HG03103 (cell line): ENCODE measurements at regions not wholly inside any gene's neighbourhood (a gene's known extent, or its start where the extent isn't known, plus 50 kb on each side); places are given as distances from the start of the nearest gene placed in this dataset.
"Not testable (repeated sequence)": the region's sequence is repeated elsewhere in the genome, so short reads cannot be mapped to it uniquely, and the experiment has no call there.

Experiments
- ATAC-seq: cut with Tn5 transposase; IDR thresholded peaks from one replicate; pipeline ENCODE4 v1.9.1; 2021; ENCODE audit warnings: low read depth; ENCODE audit not compliant: unreplicated experiment

DNA sequence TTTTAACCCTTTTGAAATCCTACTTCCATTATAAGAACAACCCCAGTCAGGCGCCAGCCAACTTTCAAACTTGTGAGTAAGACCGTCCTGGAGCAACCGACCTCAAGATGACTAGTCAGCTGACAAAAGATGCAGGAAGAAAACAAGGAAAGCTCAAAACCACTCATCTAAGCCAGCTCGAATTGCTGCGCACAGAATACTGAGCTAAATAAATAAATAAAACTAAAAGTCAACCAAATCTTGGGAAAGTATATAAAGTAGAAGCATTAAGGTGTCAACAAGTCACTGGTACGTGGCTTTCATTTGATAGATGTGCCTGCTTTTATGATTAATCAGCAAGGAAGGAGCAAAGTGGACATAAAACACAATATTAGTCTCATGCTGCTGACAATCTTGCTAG is 1269.8 kb downstream of the XPNPEP1 start:
- no peak for ATAC-seq

DNA sequence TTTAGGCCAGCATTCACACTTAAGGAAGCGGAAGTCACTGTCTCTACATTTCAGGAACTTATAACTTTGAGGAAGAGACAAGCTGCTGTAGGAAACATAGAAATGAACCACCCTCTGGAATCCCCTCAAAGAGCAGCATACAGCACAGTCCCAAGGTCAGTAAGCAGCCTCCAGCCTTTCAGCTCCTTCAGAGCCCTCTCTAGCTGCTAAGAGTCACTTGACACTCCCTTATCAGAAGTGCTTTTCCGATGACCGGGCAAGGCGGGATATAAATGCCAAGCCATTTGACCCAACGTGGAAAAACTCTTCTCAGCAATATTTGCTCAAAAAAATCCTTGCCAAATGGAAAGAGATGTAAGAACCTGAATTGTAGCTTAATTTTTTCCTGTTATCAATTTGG is 1284.3 kb downstream of the XPNPEP1 start:
- no peak for ATAC-seq

DNA sequence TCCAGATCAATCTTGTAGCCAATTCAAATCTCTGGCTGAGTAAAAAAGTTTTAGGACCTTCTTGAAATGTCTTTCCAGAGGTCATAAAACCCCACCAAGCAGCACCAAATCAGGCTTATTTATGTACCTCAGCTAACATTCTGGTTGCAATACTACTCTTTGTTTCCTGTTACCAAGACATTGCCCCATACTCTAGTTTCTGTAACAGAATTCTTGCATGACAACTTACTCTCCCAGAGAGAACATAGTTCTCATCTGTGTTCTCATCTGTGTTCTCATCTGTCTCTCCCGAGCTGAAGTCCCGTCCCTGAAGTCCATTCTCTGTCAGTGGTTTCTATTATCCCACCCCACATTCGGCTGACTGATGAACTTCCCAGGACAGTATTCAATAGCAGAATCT is 1285.1 kb downstream of the XPNPEP1 start:
- ATAC-seq: no peak

DNA sequence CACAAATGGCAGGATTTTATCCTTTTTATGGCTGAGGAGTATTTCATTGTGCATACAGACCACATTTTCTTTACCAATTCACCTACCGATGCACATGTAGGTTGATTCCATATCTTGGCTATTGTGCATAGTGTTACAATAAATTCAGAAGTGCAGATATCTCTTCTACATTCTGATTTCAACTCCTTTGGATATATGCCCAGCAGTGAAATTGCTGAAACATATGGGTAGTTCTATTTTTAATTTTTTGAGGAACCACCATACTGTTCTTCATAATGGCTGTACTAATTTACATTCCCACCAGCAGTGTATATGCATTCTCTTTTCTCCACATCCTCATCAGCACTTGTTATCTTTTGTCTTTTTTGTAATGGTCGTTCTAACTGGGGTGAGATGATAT is 1290.3 kb downstream of the XPNPEP1 start:
- ATAC-seq: no peak

DNA sequence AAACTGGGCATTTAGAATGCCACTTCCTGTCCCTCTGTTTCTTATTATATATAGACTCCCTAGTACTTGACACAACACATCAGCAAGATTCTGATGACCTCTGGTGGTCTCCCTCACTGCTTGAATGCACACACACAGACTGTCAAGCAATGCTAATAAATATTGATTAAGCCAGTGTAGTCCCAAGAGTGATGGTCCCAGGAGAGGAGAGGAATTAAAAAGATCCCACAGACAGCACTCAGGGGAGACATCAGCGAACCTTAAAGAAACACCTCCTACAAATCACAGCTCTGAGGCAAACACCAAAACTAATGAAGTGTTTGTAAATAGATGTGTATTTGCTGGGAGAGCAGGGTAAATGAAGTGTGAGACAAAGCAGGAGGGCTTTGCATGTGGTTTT is 1291.2 kb downstream of the XPNPEP1 start:
- ATAC-seq: peak; percentile 10

DNA sequence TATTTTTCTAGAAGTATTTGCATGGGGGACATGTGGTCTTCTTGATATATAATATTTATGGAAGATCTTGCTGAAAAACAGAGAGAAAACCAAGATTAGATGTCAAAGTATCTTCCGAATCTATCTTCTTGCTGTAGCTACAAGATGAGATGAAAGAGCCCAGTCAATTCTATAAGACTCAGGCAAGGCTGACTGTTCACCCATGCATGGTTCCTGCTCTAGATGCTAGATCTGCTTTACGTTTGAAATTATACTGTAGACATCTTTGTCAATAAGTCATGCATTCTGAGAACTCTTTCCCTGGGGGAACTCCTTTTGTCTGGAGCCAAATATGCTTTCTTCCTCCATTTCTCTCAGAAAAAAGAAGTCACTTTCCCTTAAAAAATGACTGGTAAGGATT is 1292.0 kb downstream of the XPNPEP1 start:
- peak; percentile 95 for ATAC-seq

DNA sequence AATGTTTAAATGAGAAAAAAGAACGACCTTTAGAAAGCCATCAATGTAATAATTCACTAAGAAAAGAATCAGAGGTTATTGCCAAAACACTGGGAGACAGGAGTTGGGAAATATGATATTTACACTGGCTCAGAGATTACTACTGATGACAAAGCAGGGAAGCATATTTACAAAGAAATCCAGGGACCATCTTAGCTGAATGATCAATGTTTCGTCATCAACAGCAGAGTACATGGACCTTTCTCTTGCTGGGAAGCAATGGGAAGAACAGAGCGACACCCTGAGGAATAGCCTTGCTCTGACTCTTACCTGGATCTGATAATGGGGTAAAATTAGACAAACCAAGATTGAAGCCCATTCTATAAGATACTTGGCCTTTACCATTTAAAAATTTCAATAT is 1293.5 kb downstream of the XPNPEP1 start:
- ATAC-seq: no peak

DNA sequence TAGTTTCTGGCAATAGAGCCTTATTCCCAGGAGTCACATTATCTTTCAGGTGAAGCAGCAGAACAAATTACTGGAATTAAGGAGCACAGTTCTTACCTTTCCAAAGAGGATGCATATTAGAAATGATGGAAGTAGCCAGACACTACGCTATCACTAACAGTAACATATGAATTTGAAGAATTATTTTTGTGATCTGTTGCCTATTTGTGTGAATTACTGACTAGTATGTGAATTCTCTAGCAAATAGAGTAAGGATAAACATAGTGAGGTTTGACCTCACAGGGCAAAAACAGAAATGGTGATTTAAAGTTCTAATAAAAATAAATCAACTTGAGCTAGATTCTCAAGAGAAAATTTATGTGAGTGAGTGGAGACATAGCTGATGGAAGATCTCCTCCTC is 1299.3 kb downstream of the XPNPEP1 start:
- ATAC-seq: no peak

DNA sequence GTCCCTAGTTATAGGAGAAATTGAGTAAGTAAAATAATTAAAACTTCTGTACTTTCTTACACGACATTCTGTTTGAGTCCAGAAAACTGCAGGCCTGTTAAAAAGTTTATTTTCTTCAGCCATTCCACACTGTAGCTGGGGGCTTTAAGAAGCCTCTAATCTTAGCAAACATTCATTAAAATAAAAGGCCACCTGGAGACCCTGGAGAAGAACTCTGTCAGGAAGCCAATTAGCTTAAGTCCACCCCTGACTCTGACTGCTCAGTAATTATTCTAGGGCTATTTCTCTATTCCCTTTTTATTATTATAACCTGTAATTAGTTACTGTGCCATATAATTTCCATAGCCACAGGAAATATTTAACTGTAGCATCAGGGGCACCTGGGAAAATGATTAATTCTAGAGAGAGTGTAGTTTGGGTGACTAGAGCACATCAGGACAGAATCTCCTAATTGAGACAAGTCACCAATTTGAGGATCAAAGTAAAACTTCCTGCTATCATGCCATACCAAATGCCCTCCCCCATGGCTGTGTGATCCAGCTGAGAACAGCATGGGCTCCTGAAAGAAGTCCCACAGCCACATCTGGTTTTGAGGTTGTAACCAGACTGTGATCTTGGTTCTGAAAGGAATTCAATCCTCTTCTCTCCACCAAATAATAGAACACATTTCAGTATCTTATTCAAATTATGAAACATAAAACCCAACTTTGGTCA is 1302.3 kb downstream of the XPNPEP1 start:
- no peak for ATAC-seq

DNA sequence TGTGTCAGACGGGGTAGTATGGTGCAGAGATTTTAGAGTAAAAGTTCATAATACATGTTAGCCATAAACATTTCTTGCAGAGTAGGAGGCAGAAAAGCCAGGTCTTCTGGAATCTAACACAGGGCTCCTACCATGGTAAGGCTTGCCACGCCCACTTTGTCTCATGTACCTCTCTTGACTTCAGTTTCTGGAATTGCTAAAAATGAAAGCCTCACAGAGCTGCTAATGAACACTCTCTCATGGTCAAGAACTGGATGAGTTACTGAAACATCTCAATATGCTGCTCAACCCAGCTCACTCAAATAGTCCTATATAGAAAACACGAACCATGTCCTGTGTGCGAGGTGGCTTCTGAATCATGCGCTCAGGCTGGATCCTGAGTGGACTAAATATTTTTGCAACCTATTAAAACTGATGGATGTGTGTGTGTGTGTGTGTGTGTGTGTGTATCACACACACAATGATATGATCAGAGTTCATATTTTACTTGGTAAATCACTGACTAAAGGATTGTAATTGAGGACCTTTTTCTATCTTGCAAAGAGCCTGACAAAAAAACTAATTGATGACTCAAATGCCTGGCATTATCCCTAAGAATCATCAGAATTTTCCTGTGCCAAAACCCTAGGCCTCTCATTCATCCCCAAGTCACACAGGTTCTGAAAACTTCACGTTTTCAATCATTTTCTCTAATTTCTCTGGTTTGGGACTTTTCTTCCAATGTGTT is 1306.6 kb downstream of the XPNPEP1 start:
- no peak for ATAC-seq

DNA sequence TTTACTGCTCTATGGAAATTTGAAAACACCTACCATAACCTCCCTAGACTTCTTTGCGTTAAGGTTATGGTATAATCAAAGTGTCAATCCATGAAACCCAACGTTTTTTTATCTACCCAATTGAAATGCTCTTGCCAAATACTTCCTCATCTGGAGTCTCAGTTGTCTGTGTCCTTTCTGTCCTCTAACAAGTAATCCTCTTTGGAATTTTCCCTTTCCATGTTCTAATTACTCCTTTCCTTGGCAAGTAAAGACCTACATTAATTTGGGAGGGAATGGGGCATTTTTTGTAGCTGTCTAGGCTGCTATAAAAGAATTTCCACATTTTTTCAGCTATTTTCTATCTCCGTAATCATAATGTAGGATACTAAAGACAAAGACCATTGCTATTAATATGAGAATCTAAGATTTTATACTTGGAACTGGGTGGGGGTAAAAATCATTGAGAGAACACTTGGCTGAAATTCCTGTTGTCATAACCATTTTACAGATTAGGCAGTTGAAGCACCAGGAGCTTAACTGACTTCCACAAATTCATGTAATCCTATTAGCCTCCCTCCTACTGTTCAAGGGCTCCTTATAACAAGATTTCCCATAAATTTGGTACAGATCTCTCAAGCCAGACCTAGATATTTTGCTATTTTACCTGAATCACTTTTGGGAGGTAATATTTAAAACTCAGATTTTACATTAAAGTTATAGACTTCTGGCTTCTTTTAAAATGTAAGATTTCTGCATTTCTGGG is 1307.6 kb downstream of the XPNPEP1 start:
- no peak for ATAC-seq

DNA sequence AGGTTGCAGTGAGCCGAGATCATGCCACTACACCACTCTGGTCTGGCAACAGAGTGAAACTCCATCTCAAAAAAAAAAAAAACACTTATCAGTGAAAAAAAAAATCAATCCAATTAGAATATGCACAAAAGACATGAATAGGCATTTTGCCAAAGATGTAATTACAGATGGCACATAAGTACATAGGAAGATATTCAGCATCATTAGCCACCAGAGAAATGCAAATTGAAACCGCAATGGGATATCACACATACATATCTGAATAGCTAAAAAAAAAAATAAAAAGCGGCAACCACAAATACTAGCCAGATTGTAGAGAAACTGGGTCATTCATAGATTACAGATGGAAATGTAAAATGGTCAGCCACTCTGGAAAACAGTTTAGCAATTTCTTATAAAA is 1310.8 kb downstream of the XPNPEP1 start:
- ATAC-seq: no peak

DNA sequence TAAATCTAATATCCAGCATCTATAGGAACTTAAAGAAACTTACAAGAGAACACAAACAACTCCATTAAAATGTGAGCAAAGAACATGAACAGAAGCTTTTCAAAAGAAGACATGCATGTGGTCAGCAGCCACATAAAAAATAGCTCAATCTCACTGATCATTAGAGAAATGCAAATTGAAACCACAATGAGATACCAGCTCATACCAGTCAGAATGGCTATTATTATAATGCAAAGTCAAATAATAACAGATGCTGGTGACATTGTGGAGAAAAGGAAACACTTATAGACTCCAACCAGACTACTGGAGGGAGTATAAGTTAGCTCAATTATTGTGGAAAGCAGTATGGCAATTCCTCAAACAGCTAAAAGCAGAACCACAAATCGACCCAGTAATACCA is 1314.5 kb downstream of the XPNPEP1 start:
- ATAC-seq: no peak

DNA sequence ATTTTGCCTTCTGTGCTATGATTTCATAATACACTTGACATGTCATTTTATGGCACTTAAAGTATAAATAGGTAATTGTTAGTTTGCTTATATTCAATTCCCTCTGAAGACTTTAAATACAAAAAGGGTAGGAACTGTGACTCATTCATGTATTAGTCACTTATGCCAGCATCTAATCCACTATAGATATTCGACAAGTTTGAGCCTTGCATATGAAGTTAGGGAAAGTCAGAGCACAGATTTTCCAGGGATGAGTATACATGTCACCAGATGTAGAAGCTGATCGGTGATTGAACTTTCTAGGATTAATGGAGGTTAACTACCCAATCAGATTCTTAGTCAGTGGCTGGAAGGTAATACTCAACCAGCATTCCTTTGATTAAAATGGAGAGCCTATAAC is 1321.5 kb downstream of the XPNPEP1 start:
- no peak for ATAC-seq

DNA sequence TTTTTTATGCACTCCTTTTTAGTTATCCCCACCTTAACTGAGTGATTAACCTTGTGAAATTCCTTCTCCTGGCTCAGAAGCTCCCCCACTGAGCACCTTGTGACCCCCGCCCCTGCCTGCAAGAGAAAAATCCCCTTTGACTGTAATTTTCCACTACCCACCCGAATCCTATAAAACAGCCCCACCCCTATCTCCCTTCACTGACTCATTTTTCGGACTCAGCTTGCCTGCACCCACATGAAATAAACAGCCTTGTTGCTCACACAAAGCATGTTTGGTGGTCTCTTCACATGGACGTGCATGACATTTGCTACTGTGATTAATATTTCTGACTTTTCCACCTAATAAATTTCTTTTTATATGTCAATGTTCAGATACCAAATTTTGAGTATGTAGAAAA is 1322.8 kb downstream of the XPNPEP1 start:
- ATAC-seq: not testable (repeated sequence)

DNA sequence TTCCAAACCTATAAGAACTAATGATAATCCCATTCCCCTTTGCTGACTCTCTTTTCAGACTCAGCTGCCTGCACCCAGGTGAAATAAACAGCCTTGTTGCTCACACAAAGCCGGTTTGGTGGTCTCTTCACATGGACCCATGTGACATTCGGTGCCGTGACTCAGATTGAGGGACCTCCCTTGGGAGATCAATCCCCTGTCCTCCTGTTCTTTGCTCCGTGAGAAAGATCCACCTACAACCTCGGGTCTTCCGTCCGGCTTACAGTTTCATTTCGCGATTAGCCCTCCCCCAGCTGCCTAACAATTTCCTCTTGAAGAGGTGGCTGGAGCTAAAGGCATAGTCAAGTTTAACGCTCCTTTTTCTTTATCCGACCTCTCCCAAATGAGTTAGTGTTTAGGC is 1324.0 kb downstream of the XPNPEP1 start:
- not testable (repeated sequence) for ATAC-seq

DNA sequence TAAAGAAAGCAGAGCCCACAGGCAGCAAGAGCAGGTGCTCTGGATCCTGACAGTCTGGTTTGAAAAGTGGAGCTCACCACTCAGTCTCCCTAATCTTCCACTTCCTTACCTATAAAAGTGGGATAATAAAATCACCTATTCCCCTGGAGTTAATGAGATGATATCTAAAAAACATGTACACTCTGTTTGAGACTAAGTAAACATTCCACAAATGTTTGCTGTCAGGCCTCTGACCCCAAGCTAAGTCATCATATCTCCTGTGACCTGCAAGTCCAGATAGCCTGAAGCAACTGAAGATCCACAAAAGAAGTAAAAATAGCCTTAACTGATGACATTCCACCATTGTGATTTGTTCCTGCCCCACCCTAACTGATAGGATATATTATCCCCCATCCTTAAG is 1324.5 kb downstream of the XPNPEP1 start:
- no peak for ATAC-seq

DNA sequence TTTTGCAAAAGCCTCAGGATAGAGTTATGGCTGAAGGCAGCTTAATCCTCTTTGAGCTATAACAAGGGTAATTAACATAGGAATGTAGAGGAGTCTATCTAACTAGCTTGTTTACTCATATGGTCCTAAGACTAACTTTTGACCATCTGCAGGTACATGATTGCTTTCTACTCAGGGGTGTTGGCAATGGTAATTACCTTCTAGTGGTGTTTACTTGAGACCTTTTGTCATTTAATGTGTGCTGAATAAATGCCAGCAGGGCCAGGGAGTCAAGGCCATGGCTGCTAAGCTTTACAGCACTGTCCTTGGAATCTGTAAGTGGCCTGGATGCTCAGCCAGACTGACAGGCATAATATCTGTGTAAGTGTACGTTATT is 1325.0 kb downstream of the XPNPEP1 start:
- no peak for ATAC-seq

DNA sequence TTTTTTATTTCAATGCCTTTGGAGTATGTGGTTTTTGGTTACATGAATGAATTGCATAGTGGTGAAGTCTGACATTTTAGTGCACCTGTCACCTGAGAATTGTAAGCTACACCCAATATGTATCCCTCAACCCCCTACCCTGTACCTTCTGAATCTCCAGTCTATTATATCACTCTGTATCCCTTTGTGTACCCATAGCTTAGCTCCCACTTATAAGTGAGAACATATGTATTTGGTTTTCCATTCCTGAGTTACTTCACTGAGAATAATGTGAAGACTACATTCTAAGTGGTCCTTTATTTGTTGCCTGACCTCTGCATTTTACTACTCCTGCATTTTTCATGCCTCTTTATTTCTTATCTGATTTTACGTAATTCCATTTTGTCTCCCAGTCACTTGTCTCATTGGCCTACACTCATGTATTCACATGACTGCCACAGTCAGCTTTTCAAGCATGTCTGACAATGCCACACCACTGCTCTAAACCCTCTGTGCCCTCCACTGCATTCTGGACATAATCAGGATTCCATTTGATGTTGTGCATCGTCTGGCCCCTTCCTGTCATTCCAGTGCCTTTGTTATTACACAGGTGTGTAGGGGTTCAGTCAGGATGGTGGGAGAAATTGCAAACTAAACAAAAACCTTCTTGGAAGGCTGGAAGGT is 1325.5 kb downstream of the XPNPEP1 start:
- ATAC-seq: no peak

DNA sequence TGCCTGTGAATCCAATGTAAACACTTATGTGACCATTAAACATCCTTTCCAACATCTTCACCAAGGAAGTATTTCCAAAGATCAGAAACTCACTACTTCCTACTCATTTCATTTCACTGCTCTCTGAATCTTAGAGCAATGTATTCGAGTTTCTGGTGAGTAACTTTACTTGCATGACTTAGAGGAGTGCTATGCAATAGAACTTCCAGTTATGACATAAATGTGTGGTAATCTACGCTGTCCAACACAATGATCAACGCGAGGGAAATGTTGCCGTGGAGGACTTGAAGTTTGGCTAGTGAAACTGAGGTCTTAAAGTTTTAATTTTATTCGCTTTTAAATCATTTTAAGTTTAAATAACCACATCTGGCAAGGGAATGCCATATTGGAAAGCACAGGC is 1326.3 kb downstream of the XPNPEP1 start:
- ATAC-seq: no peak

DNA sequence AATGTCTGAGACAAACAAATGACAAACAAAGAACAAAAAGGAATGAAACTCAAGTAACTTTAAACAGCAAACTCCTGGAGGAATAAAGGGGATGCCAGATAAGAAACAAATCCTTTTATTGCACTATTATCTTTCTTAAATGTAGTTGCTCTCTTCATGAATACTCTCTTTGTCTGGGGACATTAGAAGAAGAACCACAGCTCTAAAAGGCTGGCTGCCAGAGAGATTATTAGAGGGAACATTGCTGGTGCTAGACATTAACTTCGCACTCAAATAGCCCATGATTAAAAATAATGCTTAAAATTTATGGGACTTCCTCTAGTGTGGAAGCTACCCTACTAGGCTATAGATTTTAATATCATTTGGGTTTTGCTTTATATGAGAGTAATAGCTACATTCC is 1330.4 kb downstream of the XPNPEP1 start:
- no peak for ATAC-seq
